ENCODE measurements at regions not wholly inside any gene's neighbourhood (a gene's known extent, or its start where the extent isn't known, plus 50 kb on each side); places are given as distances from the start of the nearest gene placed in this dataset.

- DNase-seq, result no peak
Observed at GRCh38 chr12:38139456-38139855, 177.1 kb upstream of the ALG10B start.

- DNase-seq, result no peak
Observed at GRCh38 chr12:38141239-38141638, 175.3 kb upstream of the ALG10B start.

- DNase-seq, result no peak
Observed at GRCh38 chr12:38141861-38142260, 174.7 kb upstream of the ALG10B start.

- DNase-seq, result no peak
Observed at GRCh38 chr12:38142974-38143373, 173.6 kb upstream of the ALG10B start.

GRCh38 chr12:38144049-38144448, 172.5 kb upstream of the ALG10B start:
- DNase-seq, result no peak

- no peak for DNase-seq
Observed at GRCh38 chr12:38144601-38145436, 171.8 kb upstream of the ALG10B start.

- no peak for DNase-seq
Observed at GRCh38 chr12:38149395-38150073, 167.0 kb upstream of the ALG10B start.

- DNase-seq, result no peak
Observed at GRCh38 chr12:38151991-38152700, 164.4 kb upstream of the ALG10B start.

- DNase-seq, result no peak
Observed at GRCh38 chr12:38152816-38153736, 163.5 kb upstream of the ALG10B start.

GRCh38 chr12:38153737-38154061, 162.9 kb upstream of the ALG10B start:
- no peak for DNase-seq

- no peak for DNase-seq
Observed at GRCh38 chr12:38154096-38155019, 162.2 kb upstream of the ALG10B start.

GRCh38 chr12:38155020-38155395, 161.6 kb upstream of the ALG10B start:
- no peak for DNase-seq

GRCh38 chr12:38155526-38156496, 160.8 kb upstream of the ALG10B start:
- DNase-seq, result no peak

- DNase-seq, result no peak
Observed at GRCh38 chr12:38156497-38157245, 159.9 kb upstream of the ALG10B start.

GRCh38 chr12:38157274-38157932, 159.2 kb upstream of the ALG10B start:
- no peak for DNase-seq

- no peak for DNase-seq
Observed at GRCh38 chr12:38157933-38158401, 158.6 kb upstream of the ALG10B start.

GRCh38 chr12:38158428-38159091, 158.0 kb upstream of the ALG10B start:
- DNase-seq, result no peak

- no peak for DNase-seq
Observed at GRCh38 chr12:38159092-38159551, 157.5 kb upstream of the ALG10B start.
